Coronary artery (tissue), 2 donors: ENCODE measurements at regions not wholly inside any gene's neighbourhood (a gene's known extent, or its start where the extent isn't known, plus 50 kb on each side); places are given as distances from the start of the nearest gene placed in this dataset.

Experiments
- DNase-seq: peaks from one replicate; pipeline ENCODE4 v3.0.0-alpha.2; 2017; ENCODE audit warnings: low spot score
- H3K27ac ChIP-seq, 2 donors: fragments of 200-600 bp; sonication (generic); one replicate each; pipeline ENCODE4 v1.5.1; 2016 to 2019
- H3K4me3 ChIP-seq: fragments of 200-600 bp; sonication (generic); 2 replicates; pipeline ENCODE4 v1.5.1; 2016; ENCODE audit warnings: mild to moderate bottlenecking, moderate library complexity
- CTCF ChIP-seq: fragments of 200-600 bp; sonication (generic); IDR thresholded peaks from one replicate; pipeline ENCODE4 v1.5.1; 2019; ENCODE audit warnings: antibody characterized with exemption

GRCh38 chr4:180923486-180923885, 1319.7 kb upstream of the TENM3 start:
- DNase-seq, result no peak
- H3K27ac ChIP-seq, result no peak overlapping the region
- TF ChIP-seq CTCF, result no peak
- no peak overlapping the region for H3K4me3 ChIP-seq

- no peak overlapping the region for H3K4me3 ChIP-seq
- no peak for DNase-seq
- TF ChIP-seq CTCF, result no peak
- no peak overlapping the region for H3K27ac ChIP-seq
Measured at GRCh38 chr4:180925805-180926204, 1317.4 kb upstream of the TENM3 start.

GRCh38 chr4:180926277-180926676, 1316.9 kb upstream of the TENM3 start:
- Histone ChIP-seq H3K27ac (no peak overlapping the region), H3K4me3 (no peak overlapping the region)
- no peak for TF ChIP-seq CTCF
- DNase-seq, result no peak

- no peak for DNase-seq
Measured at GRCh38 chr4:180932370-180933001, 1310.7 kb upstream of the TENM3 start.

GRCh38 chr4:180937083-180937482, 1306.1 kb upstream of the TENM3 start:
- Histone ChIP-seq H3K27ac (no peak overlapping the region), H3K4me3 (no peak overlapping the region)
- no peak for TF ChIP-seq CTCF
- DNase-seq, result no peak

More at GRCh38 chr4:180932370-180933001, 1310.7 kb upstream of the TENM3 start:
- no peak overlapping the region for H3K27ac ChIP-seq
- no peak for TF ChIP-seq CTCF
- H3K4me3 ChIP-seq, result no peak overlapping the region

GRCh38 chr4:180940680-180941079, 1302.5 kb upstream of the TENM3 start:
- no peak overlapping the region for H3K27ac ChIP-seq
- TF ChIP-seq CTCF, result no peak
- DNase-seq, result no peak
- H3K4me3 ChIP-seq, result no peak overlapping the region

- Histone ChIP-seq H3K4me3 (no peak overlapping the region), H3K27ac (no peak overlapping the region)
- TF ChIP-seq CTCF, result no peak
- no peak for DNase-seq
Measured at GRCh38 chr4:180942367-180942916, 1300.8 kb upstream of the TENM3 start.
